Fibroblast of villous mesenchyme (primary cell): ENCODE measurements at regions not wholly inside any gene's neighbourhood (a gene's known extent, or its start where the extent isn't known, plus 50 kb on each side); places are given as distances from the start of the nearest gene placed in this dataset.

Source experiments
- DNase-seq: peaks from one replicate; pipeline ENCODE4 v3.0.0-alpha.2; 2010; ENCODE audit warnings: low read depth
- H3K4me3 ChIP-seq: 2 replicates; pipeline ENCODE4 v1.5.1; 2011; ENCODE audit warnings: low read depth, mild to moderate bottlenecking, low read length
- TF ChIP-seq, protein P1 (sequence below): IDR thresholded peaks from 2 replicates; pipeline ENCODE4 v1.5.1; 2012; ENCODE audit warnings: low read depth, mild to moderate bottlenecking, low read length; ENCODE audit not compliant: insufficient read depth

DNA sequence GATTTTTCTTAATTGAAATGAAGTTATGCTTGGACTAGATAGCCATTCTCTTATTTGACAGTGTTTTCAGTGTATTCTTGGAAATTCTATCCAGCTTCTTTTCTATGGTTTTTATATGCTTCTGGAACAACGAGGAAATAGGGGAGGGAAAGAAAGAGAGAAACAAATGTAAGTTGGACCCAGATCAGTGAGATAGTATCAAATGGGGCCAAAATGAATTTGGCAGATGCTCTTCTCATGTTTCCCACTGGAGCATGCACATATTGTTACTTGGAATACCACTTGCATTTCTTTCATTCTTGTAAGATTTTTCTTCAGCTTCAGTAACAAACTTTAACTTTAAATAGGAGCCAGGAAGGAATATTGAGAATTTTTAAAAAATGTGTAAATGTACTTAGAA, 312.3 kb downstream of the PRL start:
- DNase-seq, result no peak
- TF ChIP-seq, protein P1, sequence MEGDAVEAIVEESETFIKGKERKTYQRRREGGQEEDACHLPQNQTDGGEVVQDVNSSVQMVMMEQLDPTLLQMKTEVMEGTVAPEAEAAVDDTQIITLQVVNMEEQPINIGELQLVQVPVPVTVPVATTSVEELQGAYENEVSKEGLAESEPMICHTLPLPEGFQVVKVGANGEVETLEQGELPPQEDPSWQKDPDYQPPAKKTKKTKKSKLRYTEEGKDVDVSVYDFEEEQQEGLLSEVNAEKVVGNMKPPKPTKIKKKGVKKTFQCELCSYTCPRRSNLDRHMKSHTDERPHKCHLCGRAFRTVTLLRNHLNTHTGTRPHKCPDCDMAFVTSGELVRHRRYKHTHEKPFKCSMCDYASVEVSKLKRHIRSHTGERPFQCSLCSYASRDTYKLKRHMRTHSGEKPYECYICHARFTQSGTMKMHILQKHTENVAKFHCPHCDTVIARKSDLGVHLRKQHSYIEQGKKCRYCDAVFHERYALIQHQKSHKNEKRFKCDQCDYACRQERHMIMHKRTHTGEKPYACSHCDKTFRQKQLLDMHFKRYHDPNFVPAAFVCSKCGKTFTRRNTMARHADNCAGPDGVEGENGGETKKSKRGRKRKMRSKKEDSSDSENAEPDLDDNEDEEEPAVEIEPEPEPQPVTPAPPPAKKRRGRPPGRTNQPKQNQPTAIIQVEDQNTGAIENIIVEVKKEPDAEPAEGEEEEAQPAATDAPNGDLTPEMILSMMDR, result no peak
- H3K4me3 ChIP-seq, result no peak overlapping the region

DNA sequence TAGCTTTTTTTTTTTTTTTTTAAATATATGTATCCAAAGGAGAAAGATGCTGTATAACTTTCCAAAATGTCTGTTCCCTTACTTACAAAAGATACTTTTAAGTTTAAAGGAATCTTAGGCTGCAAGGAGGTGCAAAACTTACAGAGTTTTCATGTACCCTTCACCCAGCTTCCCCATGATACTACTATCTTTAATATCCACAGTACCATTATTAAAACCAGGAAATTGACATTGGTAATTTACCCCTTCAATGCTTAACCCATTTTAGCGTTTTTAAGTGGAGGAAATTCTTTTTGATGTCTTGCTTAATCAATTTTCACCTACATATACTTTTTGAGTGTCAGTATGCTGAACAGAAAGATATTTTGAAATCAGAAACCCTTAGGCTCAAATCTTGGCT, 310.9 kb downstream of the PRL start:
- TF ChIP-seq, protein P1, result no peak
- DNase-seq, result no peak
- H3K4me3 ChIP-seq, result no peak overlapping the region

DNA sequence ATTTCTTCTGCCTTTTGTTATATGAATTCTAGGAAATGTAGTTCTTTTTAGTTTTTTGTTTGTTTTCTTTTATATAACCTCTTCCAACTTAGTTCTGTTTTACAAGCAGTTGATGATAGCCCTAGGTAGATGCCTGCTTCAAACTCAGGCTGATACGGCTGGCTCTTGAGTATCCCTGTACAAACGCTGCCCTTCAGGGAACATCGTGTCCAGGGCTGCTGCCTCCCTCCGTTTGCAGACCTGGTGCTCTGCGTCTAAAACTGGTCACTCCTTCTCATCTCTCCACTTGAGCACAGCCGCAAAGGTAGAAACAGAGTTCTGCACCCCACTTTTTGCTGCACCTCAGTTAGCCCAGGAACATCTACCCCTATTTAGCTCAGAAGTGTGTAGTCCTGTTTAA, 310.1 kb downstream of the PRL start:
- no peak for DNase-seq
- H3K4me3 ChIP-seq, result no peak overlapping the region
- TF ChIP-seq, protein P1, result no peak

DNA sequence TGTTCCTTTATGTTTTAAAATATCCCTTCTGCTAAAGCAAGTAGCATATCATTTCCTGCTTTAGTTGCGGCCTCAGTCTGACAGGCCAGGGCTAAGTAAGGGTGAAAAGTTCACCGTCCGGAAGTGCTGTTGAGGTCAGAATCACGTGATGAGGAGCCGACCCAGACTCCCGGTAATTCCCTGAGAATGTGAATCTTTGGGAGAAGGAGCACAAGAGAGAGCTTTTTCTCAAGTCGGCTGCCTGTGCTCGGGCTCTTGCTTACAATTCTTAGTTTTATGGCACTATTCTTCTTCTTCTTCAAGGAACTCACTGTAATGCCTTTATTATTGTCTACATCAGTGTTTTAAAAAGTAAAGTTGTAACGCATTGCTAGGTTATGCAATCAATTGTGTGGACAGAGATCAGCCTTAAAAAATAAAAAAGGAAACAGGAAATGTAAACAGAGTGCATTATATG, 309.3 kb downstream of the PRL start:
- TF ChIP-seq, protein P1, result no peak
- DNase-seq, result peak; percentile 97
- peak overlapping the region; percentile 33 for H3K4me3 ChIP-seq

DNA sequence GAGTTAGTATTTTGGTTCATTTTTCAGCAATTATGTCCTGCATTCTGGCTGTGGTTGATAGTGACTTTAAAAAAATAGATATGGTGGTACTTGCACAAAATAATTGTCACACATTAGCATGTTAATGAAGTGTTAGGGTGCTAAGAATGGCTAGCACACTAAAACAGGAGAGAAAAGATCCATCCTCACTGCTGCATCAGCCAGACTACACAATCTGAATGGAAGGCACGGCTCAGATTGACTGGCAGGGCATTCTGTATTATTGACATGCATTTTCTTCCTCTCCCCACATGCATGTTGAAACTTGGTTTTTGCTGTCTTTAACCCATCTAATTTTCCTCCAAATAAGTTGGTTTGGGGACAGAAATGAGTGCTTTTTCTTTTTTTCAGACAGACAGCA, 306.3 kb downstream of the PRL start:
- DNase-seq, result no peak
- no peak overlapping the region for H3K4me3 ChIP-seq
- TF ChIP-seq, protein P1, result no peak

DNA sequence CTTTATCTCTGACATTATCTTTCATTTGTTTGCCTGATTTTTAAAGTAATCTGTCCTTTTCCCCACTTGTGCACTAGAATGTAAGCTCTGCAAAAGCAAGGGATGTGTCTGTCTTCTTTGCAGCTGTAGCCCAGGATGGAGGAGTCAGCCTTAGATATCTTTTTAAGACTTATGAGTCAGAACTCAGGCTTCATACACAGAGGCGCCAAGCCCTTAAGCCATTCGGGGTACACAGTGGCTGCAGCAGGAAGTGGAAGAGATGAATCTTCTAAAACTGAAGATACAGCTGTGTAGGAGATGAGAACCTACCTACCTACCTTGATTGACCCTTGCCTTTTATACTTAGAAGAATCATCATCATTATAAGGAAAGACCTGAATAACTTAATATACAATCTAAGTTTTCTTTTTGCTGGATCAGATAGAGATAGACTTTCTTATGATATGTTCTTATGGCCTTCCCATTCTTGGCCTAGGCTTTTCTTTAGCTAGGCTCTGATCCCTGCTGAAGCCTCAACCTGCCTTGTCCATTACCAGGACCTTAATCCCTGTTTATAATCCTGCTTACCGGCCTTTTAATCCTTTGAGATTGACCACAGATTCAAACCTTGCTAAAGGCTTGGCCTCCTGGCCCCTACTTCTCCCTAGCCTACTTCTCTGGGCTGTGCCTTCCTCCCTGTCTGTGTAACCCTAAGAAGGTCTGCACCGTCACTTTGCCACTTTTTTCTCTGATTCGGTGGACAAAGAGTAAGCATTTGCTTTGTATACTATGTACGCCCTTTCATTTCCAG, 304.5 kb downstream of the PRL start:
- H3K4me3 ChIP-seq, result no peak overlapping the region
- TF ChIP-seq, protein P1, result no peak
- peak; percentile 87 for DNase-seq

DNA sequence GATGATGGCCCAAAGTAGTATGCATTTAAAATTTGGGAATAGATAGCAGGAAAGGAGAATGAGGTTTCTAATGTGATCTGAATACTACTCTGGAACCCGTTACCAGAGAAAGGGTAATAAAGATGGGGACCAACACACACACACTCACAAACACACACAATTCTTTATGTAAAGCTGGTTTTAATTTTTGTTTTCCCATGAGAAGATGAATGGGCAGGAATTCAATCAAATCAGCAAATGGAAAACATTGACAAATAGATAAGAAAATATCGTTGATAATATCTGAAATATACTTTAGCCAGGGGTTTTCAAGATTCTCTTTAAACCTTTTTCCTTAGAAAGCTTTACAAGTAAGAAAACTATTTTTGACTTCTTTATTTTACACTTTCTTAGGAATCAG, 303.0 kb downstream of the PRL start:
- TF ChIP-seq, protein P1, result no peak
- H3K4me3 ChIP-seq, result no peak overlapping the region
- no peak for DNase-seq
